Activated T-cell treated with anti-CD3 and anti-CD28 coated beads for 24 hours (primary cell): ENCODE measurements at regions not wholly inside any gene's neighbourhood (a gene's known extent, or its start where the extent isn't known, plus 50 kb on each side); places are given as distances from the start of the nearest gene placed in this dataset.

Experiments used
- DNase-seq: peaks from one replicate; pipeline ENCODE4 v3.0.0-alpha.2; 2020; ENCODE audit warnings: low read depth

- no peak for DNase-seq
Measured at GRCh38 chr12:92465786-92466295, 236.9 kb upstream of the PLEKHG7 start.

- no peak for DNase-seq
Measured at GRCh38 chr12:92464911-92465310, 237.9 kb upstream of the PLEKHG7 start.

GRCh38 chr12:92463171-92463570 lies 239.6 kb upstream of the PLEKHG7 start:
- DNase-seq, result no peak

GRCh38 chr12:92462527-92462926 lies 240.3 kb upstream of the PLEKHG7 start:
- DNase-seq, result no peak

GRCh38 chr12:92462049-92462448 lies 240.7 kb upstream of the PLEKHG7 start:
- no peak for DNase-seq

- DNase-seq, result no peak
Measured at GRCh38 chr12:92459850-92460249, 242.9 kb upstream of the PLEKHG7 start.

GRCh38 chr12:92458996-92459395 lies 243.8 kb upstream of the PLEKHG7 start:
- no peak for DNase-seq

GRCh38 chr12:92457458-92458180 lies 245.2 kb upstream of the PLEKHG7 start:
- DNase-seq, result no peak

- DNase-seq, result no peak
Measured at GRCh38 chr12:92452763-92453162, 250.0 kb upstream of the PLEKHG7 start.

GRCh38 chr12:92446083-92446460 lies 256.7 kb upstream of the PLEKHG7 start:
- no peak for DNase-seq

- no peak for DNase-seq
Measured at GRCh38 chr12:92445253-92446082, 257.3 kb upstream of the PLEKHG7 start.

- no peak for DNase-seq
Measured at GRCh38 chr12:92444763-92445162, 258.0 kb upstream of the PLEKHG7 start.

GRCh38 chr12:92442782-92443181 lies 260.0 kb upstream of the PLEKHG7 start:
- no peak for DNase-seq

GRCh38 chr12:92440072-92440471 lies 262.7 kb upstream of the PLEKHG7 start:
- DNase-seq, result no peak

GRCh38 chr12:92439420-92439805 lies 263.4 kb upstream of the PLEKHG7 start:
- DNase-seq, result no peak

- DNase-seq, result no peak
Measured at GRCh38 chr12:92438641-92439419, 264.0 kb upstream of the PLEKHG7 start.

- DNase-seq, result no peak
Measured at GRCh38 chr12:92437452-92437851, 265.3 kb upstream of the PLEKHG7 start.

- no peak for DNase-seq
Measured at GRCh38 chr12:92436856-92437255, 265.9 kb upstream of the PLEKHG7 start.

- no peak for DNase-seq
Measured at GRCh38 chr12:92434607-92435025, 268.2 kb upstream of the PLEKHG7 start.

GRCh38 chr12:92432724-92433441 lies 269.9 kb upstream of the PLEKHG7 start:
- DNase-seq, result no peak

- DNase-seq, result no peak
Measured at GRCh38 chr12:92431146-92431545, 271.6 kb upstream of the PLEKHG7 start.

- DNase-seq, result no peak
Measured at GRCh38 chr12:92426332-92426731, 276.5 kb upstream of the PLEKHG7 start.
